ENCODE measurements at regions not wholly inside any gene's neighbourhood (a gene's known extent, or its start where the extent isn't known, plus 50 kb on each side); places are given as distances from the start of the nearest gene placed in this dataset.
"Not testable (repeated sequence)": the region's sequence is repeated elsewhere in the genome, so short reads cannot be mapped to it uniquely, and the experiment has no call there.

DNA sequence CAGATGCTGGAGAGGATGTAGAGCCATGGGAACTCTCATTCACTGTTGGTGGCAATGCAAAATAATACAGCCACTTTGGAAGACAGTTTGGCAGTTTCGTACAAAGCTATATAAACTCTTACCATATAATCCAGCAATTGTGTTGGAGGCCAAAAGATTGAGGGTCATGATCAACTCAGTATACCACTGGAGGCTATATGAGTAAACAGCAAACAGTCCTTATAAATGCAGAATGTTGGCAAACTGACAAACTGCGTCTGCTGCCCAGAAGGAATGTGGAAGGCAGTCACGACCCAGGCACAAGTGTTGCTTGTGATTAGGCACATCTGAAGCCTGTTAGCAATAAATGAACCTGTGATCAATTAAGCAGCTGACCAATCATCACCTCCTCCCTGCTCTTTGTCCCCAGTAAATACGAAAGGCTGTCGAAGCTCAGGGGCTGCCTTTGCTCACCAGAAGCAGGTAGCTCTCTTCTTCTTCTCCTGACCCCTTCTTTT, 98.1 kb upstream of the SPOPL start:
- no peak overlapping the region for H3K4me3 ChIP-seq
- H3K36me3 ChIP-seq: no peaks in the 10 kb centered on the region
- no peaks in the 10 kb centered on the region for H3K27me3 ChIP-seq (replicated peaks)
- H3K27ac ChIP-seq: no peak overlapping the region
- H3K4me1 ChIP-seq (replicated peaks): no peaks in the 10 kb centered on the region
- no peak for DNase-seq (ENCODE audit: low read depth in 1 of 2, low spot score in 2 of 2)
- no peaks in the 10 kb centered on the region for H3K9me3 ChIP-seq (replicated peaks)

DNA sequence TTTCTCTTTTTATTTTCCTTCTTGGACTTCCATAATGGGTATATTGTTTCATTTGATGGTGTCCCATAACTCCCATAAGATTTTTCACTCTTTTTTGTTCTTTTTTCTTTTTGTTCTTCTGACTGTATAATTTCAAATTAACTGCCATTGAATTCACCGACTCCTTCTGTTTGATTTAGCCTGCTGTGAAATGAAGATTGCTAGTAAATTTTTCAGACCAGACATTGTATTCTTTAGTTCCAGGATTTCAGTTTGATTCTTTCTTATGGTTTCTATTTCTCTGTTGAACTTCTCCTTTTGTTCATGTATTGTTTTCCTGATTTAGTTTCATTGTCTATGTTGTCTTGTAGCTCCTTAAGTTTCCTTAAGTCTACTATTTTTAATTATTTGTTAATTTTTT, 87.6 kb upstream of the SPOPL start:
- no peaks in the 10 kb centered on the region for H3K4me1 ChIP-seq (replicated peaks)
- no peak for DNase-seq (ENCODE audit: low read depth in 1 of 2, low spot score in 2 of 2)
- no peaks in the 10 kb centered on the region for H3K36me3 ChIP-seq
- H3K27me3 ChIP-seq (replicated peaks): no peaks in the 10 kb centered on the region
- no peaks in the 10 kb centered on the region for H3K9me3 ChIP-seq (replicated peaks)
- no peak overlapping the region for H3K27ac ChIP-seq
- no peak overlapping the region for H3K4me3 ChIP-seq

DNA sequence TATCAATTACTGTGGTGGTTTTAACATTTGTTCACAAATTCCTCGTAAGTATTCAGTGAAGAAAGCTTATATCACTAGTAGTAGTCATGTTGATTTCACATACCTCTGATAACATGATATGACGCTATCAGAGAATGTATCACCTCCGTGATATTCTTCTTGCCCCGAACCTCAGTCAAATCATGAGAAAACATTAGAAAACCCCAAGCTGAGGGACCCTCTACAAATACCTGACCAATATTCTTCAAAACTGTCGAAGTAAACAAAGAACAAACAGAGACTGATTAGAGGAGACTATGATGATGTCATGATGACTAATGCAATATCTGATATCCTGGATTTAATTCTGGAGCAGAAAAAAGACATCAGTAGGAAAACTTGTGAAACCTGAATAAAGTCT, 85.6 kb upstream of the SPOPL start:
- DNase-seq (ENCODE audit: low read depth in 1 of 2, low spot score in 2 of 2): no peak
- Histone ChIP-seq H3K27ac (no peak overlapping the region), H3K9me3 (replicated peaks) (no peaks in the 10 kb centered on the region), H3K4me1 (replicated peaks) (no peaks in the 10 kb centered on the region), H3K27me3 (replicated peaks) (no peaks in the 10 kb centered on the region), H3K36me3 (no peaks in the 10 kb centered on the region), H3K4me3 (no peak overlapping the region)

DNA sequence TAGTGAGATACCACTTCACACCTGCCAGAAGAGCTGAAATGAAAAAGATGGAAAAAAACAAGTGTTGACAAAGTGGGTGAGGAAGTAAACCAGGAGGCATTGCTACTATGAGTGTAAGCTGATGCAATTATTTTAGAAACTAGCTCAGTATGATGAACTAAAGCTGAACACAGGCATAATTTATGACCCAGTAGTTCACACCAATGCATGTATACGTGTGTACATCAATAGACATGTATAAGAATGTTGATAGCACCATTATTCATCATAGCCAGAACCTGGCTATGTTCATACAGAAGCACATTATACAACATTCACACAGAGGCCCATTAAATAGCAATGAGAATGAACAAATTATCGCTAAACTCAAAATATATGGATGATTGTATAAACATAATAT, 83.1 kb upstream of the SPOPL start:
- H3K36me3 ChIP-seq: no peaks in the 10 kb centered on the region
- H3K27me3 ChIP-seq (replicated peaks): no peaks in the 10 kb centered on the region
- no peaks in the 10 kb centered on the region for H3K4me1 ChIP-seq (replicated peaks)
- no peak overlapping the region for H3K4me3 ChIP-seq
- no peak for DNase-seq (ENCODE audit: low read depth in 1 of 2, low spot score in 2 of 2)
- no peaks in the 10 kb centered on the region; the same call in 1 of the 2 replicates for H3K9me3 ChIP-seq (replicated peaks)
- no peak overlapping the region for H3K27ac ChIP-seq

DNA sequence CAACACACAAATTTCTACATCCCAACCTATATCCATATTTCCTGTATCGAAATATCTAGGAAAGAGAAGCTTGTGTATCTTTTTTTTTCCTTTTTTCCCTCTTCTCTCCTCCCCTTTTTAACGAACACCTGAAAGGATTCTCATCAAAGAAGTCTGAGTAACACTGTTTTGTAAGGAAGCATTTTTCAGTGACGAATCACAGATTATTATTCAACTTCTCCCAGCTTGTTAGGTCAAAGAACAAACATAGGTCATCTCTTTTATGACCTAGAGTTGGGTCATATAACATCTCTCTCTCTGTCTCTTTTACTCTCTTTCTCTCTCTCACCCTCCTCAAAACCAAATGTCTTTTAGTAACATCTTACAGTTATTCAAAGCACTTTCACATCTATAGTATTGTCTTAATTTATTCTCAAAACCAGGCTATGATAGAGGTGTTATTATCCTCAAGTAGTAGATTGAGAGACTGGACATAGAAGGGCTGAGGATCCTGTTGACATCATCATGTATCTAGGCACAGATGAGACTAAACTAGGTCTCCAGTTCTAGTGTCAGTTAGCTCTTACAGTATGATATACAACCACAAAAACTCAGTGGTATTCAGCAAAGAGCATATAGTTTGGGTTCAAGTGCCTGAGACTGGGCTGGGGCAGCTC, 80.1 kb upstream of the SPOPL start:
- Histone ChIP-seq H3K4me3 (no peak overlapping the region), H3K27me3 (replicated peaks) (no peaks in the 10 kb centered on the region), H3K4me1 (replicated peaks) (no peaks in the 10 kb centered on the region), H3K9me3 (replicated peaks) (no peaks in the 10 kb centered on the region; the same call in 1 of the 2 replicates), H3K27ac (no peak overlapping the region), H3K36me3 (no peaks in the 10 kb centered on the region)
- no peak for DNase-seq (ENCODE audit: low read depth in 1 of 2, low spot score in 2 of 2)

DNA sequence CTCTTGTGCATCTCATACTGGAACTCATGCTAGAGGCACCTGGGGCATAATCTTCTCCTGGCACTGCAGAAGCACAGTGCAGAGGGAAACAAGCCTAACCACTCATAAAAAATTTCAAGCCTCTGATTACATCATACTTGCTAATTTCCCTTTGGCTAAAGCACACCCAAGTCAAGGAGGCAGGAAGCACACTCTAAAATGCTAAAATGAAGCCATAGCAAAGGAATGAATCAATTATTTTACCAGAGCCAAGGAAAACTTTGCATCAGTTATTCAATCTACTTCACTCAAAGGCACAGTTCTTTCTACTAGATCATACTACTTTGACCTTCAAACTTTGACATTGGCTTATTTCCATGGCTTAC, 79.6 kb upstream of the SPOPL start:
- H3K4me3 ChIP-seq: no peak overlapping the region
- H3K27ac ChIP-seq: no peak overlapping the region
- H3K9me3 ChIP-seq (replicated peaks): no peaks in the 10 kb centered on the region; the same call in 1 of the 2 replicates
- no peaks in the 10 kb centered on the region for H3K27me3 ChIP-seq (replicated peaks)
- DNase-seq (ENCODE audit: low read depth in 1 of 2, low spot score in 2 of 2): no peak
- H3K4me1 ChIP-seq (replicated peaks): no peaks in the 10 kb centered on the region
- H3K36me3 ChIP-seq: no peaks in the 10 kb centered on the region

DNA sequence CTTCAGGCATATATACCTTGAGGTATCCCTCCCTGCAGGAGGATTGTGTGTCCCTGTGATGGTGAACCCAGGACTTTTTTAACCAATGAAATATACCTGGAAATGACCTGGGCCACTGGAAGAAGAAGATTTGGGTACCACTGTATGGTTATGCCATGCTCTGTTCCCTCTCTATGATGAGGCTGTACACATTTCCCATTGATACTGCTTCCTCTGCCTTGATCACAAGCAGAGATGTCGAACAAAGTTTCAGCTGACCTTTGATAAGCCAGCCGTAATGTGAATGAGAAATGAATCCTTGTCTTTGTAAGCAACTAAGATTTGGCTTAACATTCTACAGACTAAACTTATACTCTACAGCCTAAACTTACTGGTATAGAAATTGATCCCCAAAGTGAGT, 78.4 kb upstream of the SPOPL start:
- H3K4me3 ChIP-seq: no peak overlapping the region
- H3K4me1 ChIP-seq (replicated peaks): no peaks in the 10 kb centered on the region
- no peaks in the 10 kb centered on the region; the same call in 1 of the 2 replicates for H3K9me3 ChIP-seq (replicated peaks)
- no peak overlapping the region for H3K27ac ChIP-seq
- DNase-seq (ENCODE audit: low read depth in 1 of 2, low spot score in 2 of 2): no peak
- H3K36me3 ChIP-seq: no peaks in the 10 kb centered on the region
- no peaks in the 10 kb centered on the region for H3K27me3 ChIP-seq (replicated peaks)

DNA sequence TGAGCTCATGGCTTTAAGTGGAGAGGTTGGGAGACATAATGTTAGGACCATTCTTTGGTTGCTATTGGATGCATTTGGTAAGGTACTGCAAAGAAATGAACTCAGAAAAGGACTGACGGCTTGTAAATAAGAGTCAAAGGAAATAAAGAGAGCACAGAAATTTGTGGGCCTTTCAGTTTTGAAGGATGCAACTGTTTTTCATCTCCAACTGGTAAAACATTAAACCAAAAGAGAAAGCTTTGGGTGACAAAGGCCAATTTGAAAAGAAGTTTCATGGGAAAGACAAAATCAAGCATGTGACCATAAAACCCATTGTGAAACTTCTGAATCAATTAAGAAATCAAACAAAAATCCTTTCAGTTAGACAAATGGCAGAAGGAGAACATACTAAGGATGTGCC, 77.8 kb upstream of the SPOPL start:
- no peaks in the 10 kb centered on the region for H3K27me3 ChIP-seq (replicated peaks)

DNA sequence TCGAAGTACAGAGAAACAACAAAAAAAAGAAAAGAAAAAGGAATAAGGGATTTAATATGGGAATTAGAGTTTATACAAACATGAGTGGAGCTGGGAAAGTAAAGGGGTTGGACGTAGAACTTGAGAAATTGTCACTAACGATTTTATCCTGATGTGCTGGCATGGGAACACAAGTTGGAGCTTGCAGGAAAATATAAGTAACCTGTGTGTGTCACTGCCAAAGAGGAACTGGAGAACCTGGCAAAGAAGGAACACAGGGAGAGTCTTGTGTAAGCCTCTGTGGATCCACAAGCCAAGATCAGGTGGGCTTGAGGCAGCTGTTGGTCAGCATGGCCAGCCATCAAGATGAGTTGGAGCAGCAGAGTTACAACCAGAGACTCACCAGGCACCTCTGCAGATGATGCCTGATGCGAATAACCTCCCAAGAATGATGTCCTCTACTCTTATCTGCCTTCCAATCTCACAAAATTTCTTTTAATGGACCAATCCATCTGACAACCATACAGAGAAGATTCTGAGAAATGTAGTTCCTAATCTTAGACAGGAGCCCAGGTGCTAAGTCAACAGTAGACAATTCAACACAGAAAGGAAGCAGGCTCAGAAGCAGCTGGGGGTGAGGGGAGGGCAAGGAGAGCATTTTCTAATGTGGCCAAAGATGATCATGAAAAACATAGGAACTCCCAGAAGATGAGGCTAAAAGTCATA, 77.0 kb upstream of the SPOPL start:
- H3K4me1 ChIP-seq (replicated peaks): no peaks in the 10 kb centered on the region
- no peak overlapping the region for H3K27ac ChIP-seq
- H3K9me3 ChIP-seq (replicated peaks): no peaks in the 10 kb centered on the region; the same call in none of the 2 replicates
- H3K27me3 ChIP-seq (replicated peaks): no peaks in the 10 kb centered on the region
- H3K36me3 ChIP-seq: no peaks in the 10 kb centered on the region
- no peak overlapping the region for H3K4me3 ChIP-seq
- no peak for DNase-seq (ENCODE audit: low read depth in 1 of 2, low spot score in 2 of 2)

More for the DNA sequence above, 77.8 kb upstream of the SPOPL start:
- no peaks in the 10 kb centered on the region for H3K4me1 ChIP-seq (replicated peaks)
- H3K4me3 ChIP-seq: no peak overlapping the region
- H3K27ac ChIP-seq: no peak overlapping the region
- DNase-seq (ENCODE audit: low read depth in 1 of 2, low spot score in 2 of 2): no peak
- H3K9me3 ChIP-seq (replicated peaks): no peaks in the 10 kb centered on the region; the same call in none of the 2 replicates
- no peaks in the 10 kb centered on the region for H3K36me3 ChIP-seq

DNA sequence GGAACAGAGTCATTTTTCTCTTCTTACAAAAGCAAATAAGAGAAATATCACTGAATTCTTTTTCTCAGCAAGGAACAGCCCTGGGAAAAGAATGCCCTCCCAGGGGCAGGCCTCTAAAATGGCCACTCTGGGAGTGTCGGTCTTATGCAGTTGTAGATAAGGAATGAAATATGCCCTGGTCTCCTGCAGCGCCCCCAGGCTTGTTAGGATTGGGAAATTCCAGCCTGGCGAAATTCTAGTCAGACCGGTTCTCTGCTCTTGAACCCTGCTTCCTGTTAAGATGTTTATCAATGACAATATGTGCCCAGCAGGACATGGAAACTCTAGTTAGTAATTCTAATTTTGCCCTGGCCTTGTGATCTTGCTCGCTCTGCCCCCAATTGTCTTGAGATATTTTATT, 75.5 kb upstream of the SPOPL start:
- H3K4me1 ChIP-seq (replicated peaks); H3K27ac ChIP-seq; H3K4me3 ChIP-seq; H3K27me3 ChIP-seq (replicated peaks); H3K36me3 ChIP-seq; DNase-seq (ENCODE audit: low read depth in 1 of 2, low spot score in 2 of 2); H3K9me3 ChIP-seq (replicated peaks): not testable (repeated sequence)

DNA sequence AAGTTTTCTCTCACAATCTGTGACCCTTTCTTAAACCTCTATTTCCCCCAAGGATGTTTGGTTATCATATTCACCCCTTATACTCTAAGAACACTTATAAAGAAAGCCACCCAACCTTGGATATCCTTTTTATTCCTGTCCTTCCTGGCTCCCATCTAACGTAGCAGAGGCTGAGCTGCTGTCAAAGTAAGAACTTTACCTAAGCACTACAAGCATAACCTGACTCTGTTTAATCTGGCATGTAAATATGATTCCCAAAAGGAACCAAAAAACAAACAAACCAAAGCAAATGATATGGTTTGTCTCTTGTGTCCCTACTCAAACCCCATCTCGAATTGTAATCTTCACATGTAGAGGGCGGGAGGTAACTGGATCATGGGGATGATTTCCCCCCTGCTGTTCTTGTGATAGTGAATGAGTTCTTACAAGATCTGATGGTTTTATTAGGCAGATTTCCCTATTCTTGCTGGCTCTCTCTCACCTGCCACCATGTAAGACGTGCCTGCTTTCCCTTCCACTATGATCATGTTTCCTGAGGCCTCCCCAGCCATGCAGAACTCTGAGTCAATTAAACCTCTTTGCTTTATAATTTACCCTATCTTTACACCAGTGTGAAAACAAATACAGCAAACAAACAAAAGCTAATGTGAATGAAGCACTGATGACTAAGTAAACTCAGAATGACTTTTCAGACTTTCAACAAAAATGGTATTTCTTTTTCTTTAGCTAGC, 72.7 kb upstream of the SPOPL start:
- no peak for DNase-seq (ENCODE audit: low read depth in 1 of 2, low spot score in 2 of 2)
- Histone ChIP-seq H3K9me3 (replicated peaks) (no peaks in the 10 kb centered on the region; the same call in 1 of the 2 replicates), H3K36me3 (no peaks in the 10 kb centered on the region)

DNA sequence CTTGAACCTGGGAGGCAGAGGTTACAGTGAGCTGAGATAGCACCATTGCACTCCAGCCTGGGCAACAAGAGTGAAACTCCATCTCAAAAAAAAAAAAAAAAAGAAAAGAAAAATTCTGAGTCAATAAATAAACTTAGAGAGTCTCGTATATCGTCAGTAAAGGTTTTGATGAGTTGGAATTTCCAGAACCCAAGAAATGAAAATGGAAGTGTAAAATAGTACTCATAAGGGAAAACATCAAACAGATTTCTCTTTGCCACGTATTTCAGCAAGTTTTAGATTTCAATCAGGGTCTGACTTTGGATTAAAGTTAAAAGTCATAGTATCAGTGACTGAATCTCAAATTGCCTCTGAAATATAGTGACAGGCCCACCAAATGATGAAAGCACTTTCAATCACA, 71.4 kb upstream of the SPOPL start:
- no peaks in the 10 kb centered on the region for H3K4me1 ChIP-seq (replicated peaks)
- no peak overlapping the region for H3K4me3 ChIP-seq
- DNase-seq (ENCODE audit: low read depth in 1 of 2, low spot score in 2 of 2): no peak
- H3K36me3 ChIP-seq: no peaks in the 10 kb centered on the region
- no peaks in the 10 kb centered on the region for H3K27me3 ChIP-seq (replicated peaks)
- H3K9me3 ChIP-seq (replicated peaks): no peaks in the 10 kb centered on the region; the same call in 1 of the 2 replicates
- no peak overlapping the region for H3K27ac ChIP-seq

More for the DNA sequence above, 72.7 kb upstream of the SPOPL start:
- Histone ChIP-seq H3K4me1 (replicated peaks) (no peaks in the 10 kb centered on the region), H3K27ac (no peak overlapping the region), H3K4me3 (no peak overlapping the region), H3K27me3 (replicated peaks) (no peaks in the 10 kb centered on the region)

DNA sequence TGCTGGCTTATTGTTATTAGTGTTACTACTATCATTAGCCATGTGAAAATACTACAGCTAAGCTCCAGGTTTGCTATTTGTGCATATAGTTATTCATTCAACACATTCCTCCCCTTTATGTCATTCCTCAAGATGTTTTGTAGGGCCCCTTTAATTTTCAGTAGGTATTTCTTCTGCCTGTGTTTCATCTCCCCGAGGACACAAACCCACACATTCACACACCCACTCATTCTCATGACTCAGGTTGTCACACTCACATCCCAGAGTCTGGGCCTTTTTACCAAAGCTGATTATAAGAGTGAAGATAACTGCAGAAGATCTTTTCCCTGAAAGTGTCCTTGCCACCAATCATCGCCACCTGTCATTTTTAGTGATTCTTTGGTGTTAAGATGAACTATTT, 68.6 kb upstream of the SPOPL start:
- no peak overlapping the region for H3K4me3 ChIP-seq
- no peaks in the 10 kb centered on the region for H3K4me1 ChIP-seq (replicated peaks)
- H3K27me3 ChIP-seq (replicated peaks): no peaks in the 10 kb centered on the region; the same call in 1 of the 2 replicates
- no peak overlapping the region for H3K27ac ChIP-seq
- no peaks in the 10 kb centered on the region for H3K36me3 ChIP-seq
- H3K9me3 ChIP-seq (replicated peaks): no peaks in the 10 kb centered on the region; the same call in 1 of the 2 replicates
- no peak for DNase-seq (ENCODE audit: low read depth in 1 of 2, low spot score in 2 of 2)
